ENCODE measurements at regions not wholly inside any gene's neighbourhood (a gene's known extent, or its start where the extent isn't known, plus 50 kb on each side); places are given as distances from the start of the nearest gene placed in this dataset.

GRCh38 chr12:126895951-126896913, 1370.7 kb upstream of the TMEM132C start:
- no peak for DNase-seq (ENCODE audit: low spot score)

- DNase-seq (ENCODE audit: low spot score), result no peak
Measured at GRCh38 chr12:126897102-126897501, 1369.9 kb upstream of the TMEM132C start.

DNA sequence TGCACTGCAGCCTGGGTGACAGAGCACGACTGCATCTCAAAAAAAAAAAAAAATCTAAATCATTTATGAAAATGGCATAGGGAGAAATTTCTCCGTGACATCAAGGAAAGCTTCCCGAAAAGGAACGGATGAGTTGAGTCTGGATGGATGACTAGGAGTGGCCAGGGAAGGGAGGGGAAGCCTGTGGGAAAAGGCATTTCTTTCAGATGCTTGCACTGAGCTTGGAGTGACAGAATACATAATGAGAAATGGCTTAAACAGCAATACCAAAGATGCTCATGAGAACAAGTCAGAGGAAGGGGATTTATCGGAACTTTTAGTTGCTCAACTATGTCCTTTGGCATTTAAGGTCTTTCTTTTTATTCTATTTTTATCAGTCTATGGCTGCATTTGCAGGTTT, 1369.2 kb upstream of the TMEM132C start:
- no peak for DNase-seq (ENCODE audit: low spot score)

DNA sequence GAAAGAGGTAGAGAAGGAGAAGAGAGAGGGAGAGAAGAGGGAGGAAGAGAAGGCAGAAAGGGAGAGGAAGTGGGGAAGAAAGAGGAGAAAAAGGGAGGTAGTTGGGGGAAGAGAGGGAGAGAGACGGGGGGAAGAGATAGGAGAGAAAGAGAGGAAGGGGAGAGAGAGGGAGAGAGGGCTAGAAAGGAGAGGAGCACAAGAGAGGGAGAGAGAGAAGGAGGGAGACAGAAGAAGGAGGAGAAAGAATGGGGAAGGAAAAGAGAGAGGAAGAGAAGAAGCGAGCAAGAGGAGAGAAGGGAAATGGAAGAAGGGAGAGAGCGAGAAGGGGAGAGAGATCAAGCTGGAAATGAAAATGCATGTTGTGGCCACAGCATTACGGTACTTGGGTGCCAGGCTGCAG, 1368.4 kb upstream of the TMEM132C start:
- no peak for DNase-seq (ENCODE audit: low spot score)

DNA sequence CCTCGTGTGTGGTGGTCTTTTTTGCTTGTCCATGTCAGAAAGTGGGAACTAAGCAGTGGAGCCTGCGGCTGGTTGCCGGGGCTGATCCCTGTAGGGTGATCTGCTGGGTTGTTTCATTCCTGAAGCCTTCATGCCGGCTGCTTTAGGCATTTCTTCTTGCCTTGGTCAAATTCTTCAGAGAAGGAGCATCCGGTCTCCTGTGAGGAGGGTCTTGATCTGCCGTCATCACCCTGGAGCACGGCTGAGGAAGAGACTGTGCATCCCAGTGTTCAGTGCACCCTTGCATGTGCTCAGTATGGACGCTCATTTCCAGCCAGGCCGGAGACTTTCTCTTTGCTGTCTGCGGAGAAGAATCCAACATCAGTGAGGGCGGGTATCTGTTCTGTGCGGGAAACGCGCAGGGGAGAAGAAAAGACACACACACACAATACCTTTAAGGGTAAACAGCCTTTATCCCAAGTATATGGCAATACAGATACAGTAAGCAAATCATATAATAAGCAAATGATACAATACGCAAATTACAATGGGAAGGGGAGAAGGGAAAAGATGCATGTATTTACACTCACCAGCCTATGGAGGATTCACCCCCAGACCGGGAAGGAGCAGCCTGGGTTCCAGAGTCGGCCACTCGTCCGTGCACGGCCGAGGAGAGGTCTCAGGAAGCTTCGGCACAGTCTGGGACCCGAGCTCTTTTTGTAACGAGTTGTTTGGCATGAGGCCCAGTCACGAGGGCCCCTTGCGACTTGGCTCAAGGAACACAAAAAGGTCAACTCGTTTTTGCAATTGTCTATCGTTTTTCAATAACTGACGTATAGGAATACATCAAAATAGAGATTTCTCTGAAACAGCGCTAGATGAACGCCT, 1366.8 kb upstream of the TMEM132C start:
- no peak for DNase-seq (ENCODE audit: low spot score)

DNA sequence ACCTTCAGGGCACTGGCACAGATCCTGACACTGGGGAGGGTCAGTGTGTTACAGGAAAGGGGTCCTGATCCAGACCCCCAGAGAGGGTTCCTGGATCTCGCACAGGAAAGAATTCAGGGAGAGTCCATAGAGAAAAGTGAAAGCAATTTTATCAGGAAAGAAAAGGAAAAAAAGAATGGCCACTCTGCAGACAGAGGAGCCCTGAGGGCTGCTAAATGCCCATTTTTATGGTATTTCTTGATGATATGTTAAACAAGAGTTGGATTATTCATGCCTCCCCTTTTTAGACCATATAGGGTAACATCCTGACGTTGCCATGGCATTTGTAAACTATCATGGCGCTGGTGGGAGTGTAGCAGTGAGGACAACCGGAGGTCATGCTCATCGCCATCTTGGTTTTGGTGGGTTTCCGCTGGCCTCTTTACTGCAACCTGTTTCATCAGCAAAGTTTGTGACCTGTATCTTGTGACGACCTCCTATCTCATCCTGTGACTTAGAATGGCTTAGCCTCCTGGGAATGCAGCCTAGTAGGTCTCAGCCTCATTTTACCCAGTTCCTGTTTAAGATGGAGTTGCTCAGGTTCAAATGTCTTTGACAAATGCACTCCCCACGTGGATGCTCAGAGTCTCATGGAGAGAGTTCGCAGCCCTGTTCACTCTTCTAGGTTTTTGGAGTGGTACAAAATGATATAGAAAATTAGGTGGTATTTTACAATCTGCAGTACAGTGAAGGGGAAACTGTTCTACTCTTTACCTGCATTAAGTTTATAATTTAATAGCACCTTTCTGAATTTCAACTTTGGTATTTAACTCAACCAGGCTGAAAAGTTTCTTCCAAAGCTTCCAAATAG, 1363.7 kb upstream of the TMEM132C start:
- no peak for DNase-seq (ENCODE audit: low spot score)

DNA sequence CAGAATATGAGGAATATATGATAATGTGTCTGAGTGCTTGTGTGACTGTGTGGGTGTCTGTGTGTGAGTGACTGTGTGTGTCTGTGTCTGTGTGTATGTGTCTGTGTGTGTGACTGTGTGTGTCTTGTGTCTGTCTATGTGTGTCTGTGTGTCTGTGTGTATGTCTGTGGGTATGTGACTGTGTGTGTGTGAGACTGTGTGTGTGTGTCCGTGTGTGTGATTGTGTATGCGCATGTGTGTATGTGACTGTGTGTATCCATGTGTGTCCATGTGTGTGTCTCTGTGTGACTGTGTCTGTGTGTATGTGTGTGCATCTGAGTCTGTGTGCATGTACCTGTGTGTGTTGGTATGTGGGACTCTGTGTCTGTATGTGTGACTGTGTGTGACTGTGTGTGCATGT, 1361.2 kb upstream of the TMEM132C start:
- DNase-seq (ENCODE audit: low spot score), result no peak

GRCh38 chr12:126907900-126908764, 1358.8 kb upstream of the TMEM132C start:
- no peak for DNase-seq (ENCODE audit: low spot score)

DNA sequence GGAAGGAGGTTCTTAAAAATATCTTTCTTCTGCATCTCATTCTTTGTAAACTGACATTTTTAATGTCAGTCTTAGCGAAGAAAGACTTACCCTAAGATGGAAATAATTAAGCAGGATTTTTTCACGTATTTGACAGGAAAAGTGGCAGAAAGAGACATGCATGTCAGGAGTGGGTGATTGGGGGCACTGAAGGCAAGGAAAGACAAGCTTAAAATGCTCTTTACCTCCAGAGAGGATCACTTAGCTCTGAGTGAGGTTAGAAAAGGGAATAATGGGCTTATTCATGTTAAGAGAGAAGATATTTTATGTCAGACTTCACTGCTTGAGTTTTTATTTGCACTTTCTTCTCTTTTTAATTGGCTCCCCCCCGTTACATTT, 1358.2 kb upstream of the TMEM132C start:
- DNase-seq (ENCODE audit: low spot score), result no peak

DNA sequence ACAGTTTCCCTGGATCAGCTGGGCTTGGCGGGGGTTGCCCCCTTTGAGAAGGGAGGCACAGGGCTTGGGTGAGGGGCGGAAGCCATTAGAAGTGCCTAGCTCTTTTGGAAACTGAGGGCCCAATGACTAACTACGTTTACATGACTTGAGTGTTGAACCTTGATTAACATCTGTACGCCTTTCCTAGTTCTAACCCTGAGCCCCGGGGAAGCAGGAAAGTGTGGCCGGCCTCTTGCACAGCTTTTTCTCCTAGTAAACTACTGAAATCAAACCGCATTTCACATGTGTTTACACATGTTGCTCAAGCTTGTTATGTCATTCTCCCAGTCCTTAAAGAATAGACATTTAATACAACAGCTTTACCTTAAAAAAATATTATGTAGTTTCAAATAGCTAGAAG, 1356.4 kb upstream of the TMEM132C start:
- no peak for DNase-seq (ENCODE audit: low spot score)

GRCh38 chr12:126912111-126912510, 1354.9 kb upstream of the TMEM132C start:
- DNase-seq (ENCODE audit: low spot score), result no peak

DNA sequence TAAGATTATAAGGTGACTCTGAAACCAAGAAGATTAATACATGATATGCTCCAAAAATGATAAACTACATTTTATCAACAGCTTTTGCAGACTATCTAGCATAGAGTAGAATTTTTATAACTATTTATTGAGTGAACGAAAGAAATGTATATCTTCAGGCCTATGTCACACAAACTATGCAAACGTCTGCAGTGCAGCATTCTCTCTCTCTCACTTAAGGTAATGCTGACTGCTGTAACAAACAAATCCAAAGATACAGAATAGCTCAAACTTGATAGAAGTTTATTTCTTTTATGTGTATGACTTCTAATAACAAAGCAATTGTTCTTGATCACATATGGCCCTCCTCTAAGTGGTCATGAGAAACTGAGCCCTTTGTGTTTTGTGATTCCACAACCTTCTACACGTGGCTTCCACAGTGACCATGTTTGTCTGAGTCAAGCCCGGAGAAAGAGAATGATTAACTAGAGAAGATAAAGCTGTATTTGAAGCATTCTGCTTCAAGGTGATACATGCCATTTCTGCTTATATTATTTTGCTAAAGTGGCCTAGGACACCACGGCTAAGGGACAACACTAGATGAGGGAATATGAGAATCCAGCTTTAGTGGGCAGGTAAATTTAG, 1352.7 kb upstream of the TMEM132C start:
- DNase-seq (ENCODE audit: low spot score), result no peak

DNA sequence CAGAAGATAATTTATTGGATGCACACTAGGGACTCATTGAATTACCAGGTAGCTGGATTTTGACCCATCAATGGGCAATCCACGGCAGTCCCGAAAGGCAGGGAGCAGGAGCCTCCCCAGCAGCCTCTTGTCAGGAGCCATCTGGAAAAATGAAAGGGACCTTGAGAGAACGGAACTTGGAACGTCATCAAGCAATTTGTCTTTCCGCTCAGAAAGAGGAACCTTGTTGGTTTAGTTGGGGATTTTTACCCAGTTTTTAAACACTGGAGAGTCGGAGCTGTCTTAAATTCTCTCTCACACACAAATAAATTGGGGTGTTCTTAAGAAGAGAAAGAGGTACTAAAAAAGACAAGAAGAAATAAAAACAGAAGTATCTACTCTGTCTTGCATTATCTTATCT, 1351.7 kb upstream of the TMEM132C start:
- DNase-seq (ENCODE audit: low spot score), result no peak

DNA sequence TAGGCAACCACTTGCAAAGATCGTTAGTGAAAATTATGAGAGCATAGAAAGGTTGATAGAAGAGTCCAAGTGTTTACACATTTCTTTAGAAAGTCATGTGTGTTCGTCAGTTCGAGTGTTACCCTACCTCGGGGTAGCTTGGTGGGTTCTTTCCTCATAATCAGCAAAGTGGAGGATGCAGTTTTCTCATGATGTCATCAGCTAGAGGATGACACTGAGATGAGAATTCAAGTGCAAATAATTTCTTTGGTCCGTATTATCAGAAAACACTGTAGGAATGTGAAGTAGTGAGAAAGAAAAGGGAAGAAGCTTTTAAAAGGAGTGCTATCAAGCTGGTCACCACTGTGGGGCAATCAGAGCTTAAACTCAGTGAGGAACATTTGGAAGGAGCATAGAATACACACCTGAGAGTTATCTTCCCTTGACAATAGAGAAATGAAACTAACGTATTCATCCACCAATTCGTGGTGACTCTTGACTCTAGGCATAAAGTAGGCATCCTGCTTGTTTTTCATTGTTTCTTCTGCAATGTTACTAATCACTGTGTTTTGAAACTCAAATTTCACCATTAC, 1340.9 kb upstream of the TMEM132C start:
- DNase-seq (ENCODE audit: low spot score), result peak; percentile 12

- DNase-seq (ENCODE audit: low spot score), result no peak
Measured at GRCh38 chr12:126930234-126930633, 1336.7 kb upstream of the TMEM132C start.

DNA sequence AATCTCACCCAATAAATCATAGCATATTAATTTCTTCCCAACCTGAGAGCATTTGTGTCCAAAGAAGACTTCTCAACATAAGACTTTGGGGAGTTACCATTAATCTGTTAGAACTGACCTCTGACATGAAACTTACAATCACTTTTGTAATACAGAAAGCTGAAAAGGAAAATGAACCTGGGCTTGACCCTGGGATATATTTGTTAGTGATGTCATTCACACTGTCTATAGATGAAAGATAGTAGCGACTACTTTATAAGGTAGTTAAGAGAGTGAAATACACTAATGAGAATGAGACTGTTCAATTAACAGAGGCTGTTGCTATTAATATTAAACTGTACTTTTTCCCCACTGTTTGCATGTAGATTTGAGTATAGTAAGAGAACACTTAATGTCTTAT, 1334.8 kb upstream of the TMEM132C start:
- no peak for DNase-seq (ENCODE audit: low spot score)

DNA sequence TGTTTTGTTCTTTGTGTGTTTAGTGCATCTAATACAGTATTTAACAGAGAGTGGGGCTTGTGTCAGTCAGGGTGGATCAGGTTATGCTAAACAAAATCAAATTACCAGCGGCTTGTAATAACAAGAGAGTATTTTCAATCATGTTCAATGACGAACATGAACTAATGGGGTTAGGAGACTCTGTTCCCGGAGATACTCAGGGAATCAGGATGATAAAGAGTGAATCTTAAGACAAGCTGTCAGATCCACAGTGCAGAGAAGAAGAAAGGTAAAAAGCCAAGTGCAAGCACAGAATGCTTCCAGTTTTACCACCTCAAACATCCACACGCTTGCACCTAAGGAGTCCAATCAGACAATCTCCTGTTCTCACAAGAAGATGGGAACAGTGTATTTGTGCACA, 1331.5 kb upstream of the TMEM132C start:
- DNase-seq (ENCODE audit: low spot score), result no peak

GRCh38 chr12:126936181-126936851, 1330.7 kb upstream of the TMEM132C start:
- no peak for DNase-seq (ENCODE audit: low spot score)

DNA sequence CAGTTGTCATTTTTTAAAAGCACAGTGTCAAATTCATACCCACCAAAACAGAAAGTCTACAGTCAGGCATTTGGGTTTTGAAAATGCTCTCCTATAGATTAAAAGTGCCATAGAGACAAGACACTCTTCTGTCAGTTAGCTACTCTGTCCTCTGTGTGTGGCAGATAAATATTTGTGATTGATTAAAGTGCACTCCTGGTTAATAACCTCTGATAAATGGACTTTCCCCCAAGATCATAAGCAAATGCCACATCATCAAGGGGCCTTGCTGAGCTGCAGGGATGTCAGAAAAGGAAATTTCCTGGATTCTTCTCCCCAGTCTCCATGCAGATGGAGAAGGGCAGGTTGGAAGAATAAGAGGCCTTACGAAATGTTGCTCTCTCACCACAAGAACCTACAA, 1329.5 kb upstream of the TMEM132C start:
- no peak for DNase-seq (ENCODE audit: low spot score)

Measured in HT-29 (cell line).